Vagina (tissue), 2 donors: ENCODE measurements at regions not wholly inside any gene's neighbourhood (a gene's known extent, or its start where the extent isn't known, plus 50 kb on each side); places are given as distances from the start of the nearest gene placed in this dataset.

ENCODE experiments used
- DNase-seq, 2 donors: peaks; one replicate each; pipeline ENCODE4 v3.0.0-alpha.2; 2017; ENCODE audit errors: extremely low spot score in 2 of 2
- H3K27ac ChIP-seq: fragments of 200-600 bp; sonication (generic); one replicate; pipeline ENCODE4 v1.5.1; 2019
- H3K27me3 ChIP-seq: fragments of 200-600 bp; sonication (generic); one replicate; pipeline ENCODE4 v1.5.1; 2019
- H3K36me3 ChIP-seq, 2 donors: fragments of 200-600 bp; sonication (generic); one replicate each; pipeline ENCODE4 v1.5.1; 2017 to 2019
- H3K4me1 ChIP-seq: fragments of 200-600 bp; sonication (generic); one replicate; pipeline ENCODE4 v1.5.1; 2019
- H3K4me3 ChIP-seq, 2 donors: fragments of 200-600 bp; sonication (generic); 1 replicate in 1 of 2; 2 replicates in 1 of 2; pipeline ENCODE4 v1.5.1; 2016 to 2019
- H3K9me3 ChIP-seq: fragments of 200-600 bp; sonication (generic); one replicate; pipeline ENCODE4 v1.5.1; 2019
- POLR2A ChIP-seq, 2 donors: fragments of 450-650 bp; IDR thresholded peaks; one replicate each; pipeline ENCODE4 v1.6.1; 2017; ENCODE audit warnings: antibody characterized with exemption in 2 of 2, mild to moderate bottlenecking in 2 of 2, moderate library complexity in 2 of 2
- POLR2AphosphoS5 ChIP-seq, 2 donors: sonication (generic); formaldehyde crosslinking; IDR thresholded peaks; one replicate each; pipeline ENCODE4 v1.9.0; 2017; ENCODE audit warnings: antibody characterized with exemption in 2 of 2, mild to moderate bottlenecking in 2 of 2, low read depth in 1 of 2; ENCODE audit not compliant: insufficient read depth in 1 of 2
- intact Hi-C: fragments of 100-400 bp; cut with DNase I; formaldehyde crosslinking; loops from one replicate; pipeline ENCODE4 v1.15.1; 2023
- TF ChIP-seq, protein P1 (sequence below), 3 experiments: fragments of 450-650 bp in 2 of 3; fragments of 200-600 bp in 1 of 3; sonication (generic) in 1 of 3; IDR thresholded peaks; one replicate each; pipeline ENCODE4 v1.5.1; 2017 to 2019; ENCODE audit warnings: antibody characterized with exemption in 3 of 3, mild to moderate bottlenecking in 2 of 3, moderate library complexity in 2 of 3

DNA sequence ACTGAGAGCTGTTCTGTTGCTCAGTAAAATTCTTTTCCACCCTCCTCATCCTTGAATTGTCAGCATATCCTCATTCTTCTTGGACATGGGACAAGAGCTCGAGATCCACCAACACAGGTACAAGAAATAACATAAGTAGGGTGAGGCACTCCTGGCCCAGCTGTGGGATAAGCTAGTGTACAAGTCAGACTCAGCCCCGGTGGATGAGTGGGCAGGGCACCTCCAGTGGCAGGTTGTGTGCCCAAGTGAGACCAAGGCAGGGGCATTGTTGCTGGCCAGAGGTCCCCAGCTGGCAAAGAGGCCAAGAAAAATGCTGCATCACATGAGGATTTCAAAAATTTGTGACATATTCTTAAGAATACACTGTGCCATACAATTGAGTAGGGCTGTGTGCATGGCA, 402.0 kb upstream of the ZWINT start:
- intact Hi-C loops = no loop called here

GRCh38 chr10:56745490-56745889, 384.4 kb upstream of the ZWINT start:
- DNase-seq = no peak
- H3K9me3 ChIP-seq = no peaks in the 10 kb centered on the region
- no peaks in the 10 kb centered on the region for H3K27me3 ChIP-seq
- no peaks in the 10 kb centered on the region for H3K36me3 ChIP-seq
- H3K4me3 ChIP-seq = no peak overlapping the region
- TF ChIP-seq, protein P1, sequence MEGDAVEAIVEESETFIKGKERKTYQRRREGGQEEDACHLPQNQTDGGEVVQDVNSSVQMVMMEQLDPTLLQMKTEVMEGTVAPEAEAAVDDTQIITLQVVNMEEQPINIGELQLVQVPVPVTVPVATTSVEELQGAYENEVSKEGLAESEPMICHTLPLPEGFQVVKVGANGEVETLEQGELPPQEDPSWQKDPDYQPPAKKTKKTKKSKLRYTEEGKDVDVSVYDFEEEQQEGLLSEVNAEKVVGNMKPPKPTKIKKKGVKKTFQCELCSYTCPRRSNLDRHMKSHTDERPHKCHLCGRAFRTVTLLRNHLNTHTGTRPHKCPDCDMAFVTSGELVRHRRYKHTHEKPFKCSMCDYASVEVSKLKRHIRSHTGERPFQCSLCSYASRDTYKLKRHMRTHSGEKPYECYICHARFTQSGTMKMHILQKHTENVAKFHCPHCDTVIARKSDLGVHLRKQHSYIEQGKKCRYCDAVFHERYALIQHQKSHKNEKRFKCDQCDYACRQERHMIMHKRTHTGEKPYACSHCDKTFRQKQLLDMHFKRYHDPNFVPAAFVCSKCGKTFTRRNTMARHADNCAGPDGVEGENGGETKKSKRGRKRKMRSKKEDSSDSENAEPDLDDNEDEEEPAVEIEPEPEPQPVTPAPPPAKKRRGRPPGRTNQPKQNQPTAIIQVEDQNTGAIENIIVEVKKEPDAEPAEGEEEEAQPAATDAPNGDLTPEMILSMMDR (IDR thresholded peaks at IDR 0.05) = no peak
- TF ChIP-seq POLR2AphosphoS5 (IDR thresholded peaks at IDR 0.05; ENCODE audit: insufficient read depth in 1 of 2, low read depth in 1 of 2) = no peak
- TF ChIP-seq POLR2A (IDR thresholded peaks at IDR 0.05) = no peak
- H3K27ac ChIP-seq = no peak overlapping the region
- intact Hi-C loops = no loop called here
- H3K4me1 ChIP-seq = no peaks in the 10 kb centered on the region

More for the DNA sequence above, 402.0 kb upstream of the ZWINT start:
- Histone ChIP-seq H3K27me3 (no peaks in the 10 kb centered on the region), H3K4me3 (no peak overlapping the region), H3K27ac (no peak overlapping the region), H3K9me3 (no peaks in the 10 kb centered on the region), H3K4me1 (no peaks in the 10 kb centered on the region), H3K36me3 (no peaks in the 10 kb centered on the region)
- no peak for DNase-seq
- TF ChIP-seq POLR2AphosphoS5 (IDR thresholded peaks at IDR 0.05; ENCODE audit: insufficient read depth in 1 of 2, low read depth in 1 of 2) = no peak
- no peak for TF ChIP-seq POLR2A (IDR thresholded peaks at IDR 0.05)
- TF ChIP-seq, protein P1 (IDR thresholded peaks at IDR 0.05) = no peak

DNA sequence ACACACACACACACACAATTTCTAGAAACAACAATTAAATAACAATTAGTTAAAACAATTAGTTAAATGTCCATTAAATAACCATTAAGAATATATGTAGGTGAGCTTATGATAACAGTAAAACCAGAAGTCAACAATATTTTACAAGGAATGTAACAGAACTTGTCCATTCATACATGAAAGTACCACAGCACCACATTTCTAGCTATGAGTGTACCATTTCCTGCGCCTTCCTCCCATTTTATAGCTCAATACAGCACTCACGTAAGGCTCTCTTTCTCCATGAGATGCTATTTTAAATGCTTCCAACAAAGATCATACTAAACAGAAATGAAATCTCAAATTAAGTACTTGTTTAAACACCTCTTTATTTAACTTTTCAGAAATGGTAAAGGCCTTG, 367.3 kb upstream of the ZWINT start:
- no peaks in the 10 kb centered on the region for H3K9me3 ChIP-seq
- intact Hi-C loops = no loop called here
- no peak for DNase-seq
- H3K4me1 ChIP-seq = no peaks in the 10 kb centered on the region
- no peak overlapping the region for H3K27ac ChIP-seq
- H3K27me3 ChIP-seq = no peaks in the 10 kb centered on the region
- no peaks in the 10 kb centered on the region for H3K36me3 ChIP-seq
- H3K4me3 ChIP-seq = no peak overlapping the region
- TF ChIP-seq POLR2A (IDR thresholded peaks at IDR 0.05) (no peak), POLR2AphosphoS5 (IDR thresholded peaks at IDR 0.05; ENCODE audit: insufficient read depth in 1 of 2, low read depth in 1 of 2) (no peak)
- TF ChIP-seq, protein P1 (IDR thresholded peaks at IDR 0.05) = no peak

- Histone ChIP-seq H3K27me3 (no peaks in the 10 kb centered on the region), H3K9me3 (no peaks in the 10 kb centered on the region), H3K36me3 (no peaks in the 10 kb centered on the region), H3K4me1 (no peaks in the 10 kb centered on the region), H3K27ac (no peak overlapping the region), H3K4me3 (no peak overlapping the region)
- TF ChIP-seq POLR2A (IDR thresholded peaks at IDR 0.05) = no peak
- TF ChIP-seq, protein P1 (IDR thresholded peaks at IDR 0.05) = no peak
- TF ChIP-seq POLR2AphosphoS5 (IDR thresholded peaks at IDR 0.05; ENCODE audit: insufficient read depth in 1 of 2, low read depth in 1 of 2) = no peak
- no peak for DNase-seq
- intact Hi-C loops = no loop called here
These were observed 361.9 kb upstream of the ZWINT start for GRCh38 chr10:56722912-56723311.

- Histone ChIP-seq H3K27ac (no peak overlapping the region), H3K4me3 (no peak overlapping the region), H3K27me3 (no peaks in the 10 kb centered on the region), H3K9me3 (no peaks in the 10 kb centered on the region), H3K4me1 (no peaks in the 10 kb centered on the region), H3K36me3 (no peaks in the 10 kb centered on the region)
- DNase-seq = no peak
- TF ChIP-seq, protein P1 (IDR thresholded peaks at IDR 0.05) = no peak
- TF ChIP-seq POLR2A (IDR thresholded peaks at IDR 0.05) (no peak), POLR2AphosphoS5 (IDR thresholded peaks at IDR 0.05; ENCODE audit: insufficient read depth in 1 of 2, low read depth in 1 of 2) (no peak)
- intact Hi-C loops = no loop called here
These were observed 354.2 kb upstream of the ZWINT start for GRCh38 chr10:56715262-56715661.
